Keratinocyte (primary cell): ENCODE measurements at regions not wholly inside any gene's neighbourhood (a gene's known extent, or its start where the extent isn't known, plus 50 kb on each side); places are given as distances from the start of the nearest gene placed in this dataset.

Experiments used
- DNase-seq: peaks from one replicate; pipeline ENCODE4 v3.0.0-alpha.2; 2011; ENCODE audit warnings: low read depth, missing footprints, low spot score
- FAIRE-seq: peaks from 2 replicates; lab custom pipeline; 2011; peaks lifted over from hg19 to GRCh38; lab: Jason Lieb, UNC
- H2AFZ ChIP-seq: 2 replicates; pipeline ENCODE4 v1.6.0; 2012; ENCODE audit warnings: low read length, control low read depth, inconsistent platforms; ENCODE audit not compliant: control insufficient read depth
- H3K27ac ChIP-seq: 2 replicates; pipeline ENCODE4 v1.5.1; 2011; ENCODE audit warnings: low read length; ENCODE audit not compliant: control insufficient read depth, insufficient read depth
- H3K27me3 ChIP-seq: 3 replicates; pipeline ENCODE4 v1.6.0; 2011; ENCODE audit warnings: low read length; ENCODE audit not compliant: control insufficient read depth, insufficient read depth; ENCODE audit errors: extremely low read depth
- H3K36me3 ChIP-seq, 2 experiments: 2 replicates in 1 of 2; 3 replicates in 1 of 2; pipeline ENCODE4 v1.5.1; 2011; ENCODE audit warnings: low read length in 2 of 2, mild to moderate bottlenecking in 1 of 2; ENCODE audit not compliant: control insufficient read depth in 2 of 2, insufficient read depth in 2 of 2; ENCODE audit errors: extremely low read depth in 1 of 2
- H3K4me1 ChIP-seq: 3 replicates; pipeline ENCODE4 v1.5.1; 2011; ENCODE audit warnings: low read length; ENCODE audit not compliant: control insufficient read depth, insufficient read depth; ENCODE audit errors: extremely low read depth
- H3K4me2 ChIP-seq: 3 replicates; pipeline ENCODE4 v1.6.0; 2011; ENCODE audit warnings: low read depth, low read length; ENCODE audit not compliant: control insufficient read depth, insufficient read depth; ENCODE audit errors: extremely low read depth
- H3K4me3 ChIP-seq, 3 experiments: fragments of 200-600 bp in 1 of 3; sonication (generic) in 1 of 3; 2 replicates in 2 of 3; 3 replicates in 1 of 3; pipeline ENCODE4 v1.5.1; 2011 to 2016; ENCODE audit warnings: low read length in 3 of 3, mild to moderate bottlenecking in 3 of 3, control low read depth in 2 of 3, inconsistent platforms in 1 of 3, low read depth in 1 of 3, mixed read lengths in 1 of 3, mixed run types in 1 of 3, moderate library complexity in 1 of 3; ENCODE audit not compliant: control insufficient read depth in 2 of 3, insufficient read depth in 2 of 3; ENCODE audit errors: extremely low read depth in 1 of 3
- H3K79me2 ChIP-seq: 2 replicates; pipeline ENCODE4 v1.6.0; 2012; ENCODE audit warnings: low read length; ENCODE audit not compliant: control insufficient read depth, insufficient read depth
- H3K9ac ChIP-seq: 3 replicates; pipeline ENCODE4 v1.6.0; 2011; ENCODE audit warnings: low read length; ENCODE audit not compliant: control insufficient read depth, insufficient read depth; ENCODE audit errors: extremely low read depth
- H3K9me1 ChIP-seq: 3 replicates; pipeline ENCODE4 v1.6.0; 2011; ENCODE audit warnings: low read length; ENCODE audit not compliant: control insufficient read depth, insufficient read depth; ENCODE audit errors: extremely low read depth
- H3K9me3 ChIP-seq: 2 replicates; pipeline ENCODE4 v1.5.1; 2012; ENCODE audit warnings: low read depth, low read length; ENCODE audit not compliant: control insufficient read depth
- H4K20me1 ChIP-seq: 3 replicates; pipeline ENCODE4 v1.6.0; 2011; ENCODE audit warnings: low read length; ENCODE audit not compliant: control insufficient read depth, insufficient read depth; ENCODE audit errors: extremely low read depth
- CTCF ChIP-seq, 3 experiments: IDR thresholded peaks in 1 of 3; conservative IDR thresholded peaks in 1 of 3; optimal IDR thresholded peaks in 1 of 3; 2 replicates in 2 of 3; 3 replicates in 1 of 3; pipeline versions ENCODE3 to v1.5.1; 2011; ENCODE audit warnings: low read length in 3 of 3, mild to moderate bottlenecking in 3 of 3, moderate library complexity in 2 of 3, control low read depth in 1 of 3, inconsistent platforms in 1 of 3; ENCODE audit not compliant: insufficient read depth in 2 of 3; ENCODE audit errors: extremely low read depth in 1 of 3
- EZH2 ChIP-seq: IDR thresholded peaks from one replicate; pipeline ENCODE4 v1.6.1; 2012; ENCODE audit warnings: inconsistent platforms, mild to moderate bottlenecking, low read length, moderate library complexity
- dilution Hi-C: fragments of 300-500 bp; cut with MboI; formaldehyde crosslinking; loops from one replicate; pipeline ENCODE4 v1.7.0; 2020; ENCODE audit warnings: low sequenced_read_pairs; ENCODE audit not compliant: extremely low pct_ligation_motif_present

GRCh38 chr17:13410214-13410613, 191.5 kb downstream of the HS3ST3A1 start:
- Histone ChIP-seq H3K27me3 (no peaks in the 10 kb centered on the region), H3K79me2 (no peaks in the 10 kb centered on the region), H3K4me1 (no peaks in the 10 kb centered on the region), H3K4me3 (no peak overlapping the region), H3K9ac (no peak overlapping the region), H2AFZ (no peak overlapping the region), H3K9me3 (no peaks in the 10 kb centered on the region), H4K20me1 (no peaks in the 10 kb centered on the region), H3K9me1 (no peaks in the 10 kb centered on the region), H3K27ac (no peak overlapping the region), H3K4me2 (no peak overlapping the region), H3K36me3 (no peaks in the 10 kb centered on the region)
- dilution Hi-C loops = no loop called here
- no peak for TF ChIP-seq EZH2
- TF ChIP-seq CTCF (optimal IDR thresholded peaks at IDR 0.05 in 1 of 3, IDR thresholded peaks at IDR 0.05 in 1 of 3, conservative IDR thresholded peaks at IDR 0.05 in 1 of 3; ENCODE audit: extremely low read depth in 1 of 3, insufficient read depth in 2 of 3, low read length in 3 of 3) = no peak
- FAIRE-seq = no peak
- no peak for DNase-seq

- no peaks in the 10 kb centered on the region for H3K9me1 ChIP-seq
- H4K20me1 ChIP-seq = no peaks in the 10 kb centered on the region
- no peaks in the 10 kb centered on the region for H3K4me1 ChIP-seq
- H3K4me2 ChIP-seq = no peak overlapping the region
- H3K27me3 ChIP-seq = no peaks in the 10 kb centered on the region
- dilution Hi-C loops = no loop called here
- no peak overlapping the region for H3K27ac ChIP-seq
- H3K79me2 ChIP-seq = no peaks in the 10 kb centered on the region
- no peak overlapping the region for H3K9ac ChIP-seq
- no peak overlapping the region for H3K4me3 ChIP-seq
- no peaks in the 10 kb centered on the region for H3K9me3 ChIP-seq
- no peak overlapping the region for H2AFZ ChIP-seq
- H3K36me3 ChIP-seq = no peaks in the 10 kb centered on the region
- FAIRE-seq = no peak
- DNase-seq = no peak
- TF ChIP-seq CTCF (optimal IDR thresholded peaks at IDR 0.05 in 1 of 3, IDR thresholded peaks at IDR 0.05 in 1 of 3, conservative IDR thresholded peaks at IDR 0.05 in 1 of 3; ENCODE audit: extremely low read depth in 1 of 3, insufficient read depth in 2 of 3, low read length in 3 of 3) = no peak
- TF ChIP-seq EZH2 = no peak
These were observed 192.3 kb downstream of the HS3ST3A1 start for GRCh38 chr17:13409455-13409854.
